HFF-Myc (cell line): ENCODE measurements at regions not wholly inside any gene's neighbourhood (a gene's known extent, or its start where the extent isn't known, plus 50 kb on each side); places are given as distances from the start of the nearest gene placed in this dataset.
"Not testable (repeated sequence)": the region's sequence is repeated elsewhere in the genome, so short reads cannot be mapped to it uniquely, and the experiment has no call there.

Experiments
- DNase-seq: peaks from one replicate; pipeline ENCODE4 v3.0.0-alpha.2; 2011; ENCODE audit warnings: low read depth; ENCODE audit errors: extremely low read depth
- H3K4me3 ChIP-seq: replicated peaks from 2 replicates; pipeline ENCODE4 v1.5.1; 2011; ENCODE audit warnings: low read depth, mild to moderate bottlenecking, control low read depth, low read length
- CTCF ChIP-seq: IDR thresholded peaks from 2 replicates; pipeline ENCODE4 v1.5.1; 2012; ENCODE audit warnings: mild to moderate bottlenecking, low read depth, low read length, control low read depth; ENCODE audit errors: missing control alignments

- H3K4me3 ChIP-seq: no peak overlapping the region
- no peak for TF ChIP-seq CTCF
- no peak for DNase-seq
Measured at GRCh38 chr1:47594627-47595026, 156.8 kb downstream of the FOXD2 start.

GRCh38 chr1:47596328-47596727 lies 158.5 kb downstream of the FOXD2 start:
- no peak overlapping the region for H3K4me3 ChIP-seq
- no peak for DNase-seq
- TF ChIP-seq CTCF: no peak

- no peak for TF ChIP-seq CTCF
- H3K4me3 ChIP-seq: no peak overlapping the region
- no peak for DNase-seq
Measured at GRCh38 chr1:47598357-47598756, 160.5 kb downstream of the FOXD2 start.

GRCh38 chr1:47599777-47600176 lies 161.9 kb downstream of the FOXD2 start:
- no peak for DNase-seq
- H3K4me3 ChIP-seq: no peak overlapping the region
- TF ChIP-seq CTCF: no peak

- DNase-seq, H3K4me3 ChIP-seq: not testable (repeated sequence)
Measured at GRCh38 chr1:47602491-47602890, 164.6 kb downstream of the FOXD2 start.

GRCh38 chr1:47604869-47605268 lies 167.0 kb downstream of the FOXD2 start:
- DNase-seq, H3K4me3 ChIP-seq: not testable (repeated sequence)

- DNase-seq: no peak
- TF ChIP-seq CTCF: no peak
- no peak overlapping the region for H3K4me3 ChIP-seq
Measured at GRCh38 chr1:47608296-47608875, 170.5 kb downstream of the FOXD2 start.

- no peak for DNase-seq
- no peak for TF ChIP-seq CTCF
- no peak overlapping the region for H3K4me3 ChIP-seq
Measured at GRCh38 chr1:47611992-47612391, 174.1 kb downstream of the FOXD2 start.
